DMS53 (cell line): ENCODE measurements at regions not wholly inside any gene's neighbourhood (a gene's known extent, or its start where the extent isn't known, plus 50 kb on each side); places are given as distances from the start of the nearest gene placed in this dataset.
"Not testable (repeated sequence)": the region's sequence is repeated elsewhere in the genome, so short reads cannot be mapped to it uniquely, and the experiment has no call there.

Source experiments
- DNase-seq: peaks from one replicate; lab custom pipeline; 2025; lab: John Stamatoyannopoulos, UW

DNA sequence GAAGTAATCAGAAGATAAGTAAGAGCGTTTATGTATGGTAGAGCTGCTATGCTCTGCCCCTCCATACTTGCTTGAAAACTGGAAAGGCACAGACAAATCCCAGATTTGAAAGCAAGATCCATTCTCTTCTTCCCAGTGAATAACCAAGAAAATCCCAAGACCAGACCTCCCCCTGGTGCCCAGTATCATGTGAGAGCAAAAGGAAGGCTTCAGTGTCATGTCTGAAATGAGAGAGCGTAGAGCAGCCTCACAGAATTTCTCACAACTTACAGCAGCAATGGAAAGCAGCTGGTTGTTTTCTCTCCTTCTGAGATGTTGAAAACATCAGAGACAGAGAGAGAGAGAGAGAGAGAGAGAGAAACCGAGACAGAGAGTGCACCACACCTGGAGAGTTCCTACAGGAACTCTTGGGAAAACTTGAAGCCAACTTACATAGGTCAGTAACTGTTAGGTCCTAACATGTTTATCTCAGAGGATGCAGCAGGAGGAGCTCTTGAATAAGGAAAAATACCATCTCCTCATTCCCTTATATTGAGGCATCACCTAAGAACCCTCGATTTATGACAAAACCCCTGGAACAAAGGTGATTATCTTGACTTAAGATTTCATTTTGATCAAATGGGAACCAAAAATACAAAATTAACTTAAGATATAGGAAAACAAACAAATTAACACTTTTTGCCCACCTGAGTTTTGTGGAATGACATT, 273.3 kb downstream of the NSUN3 start:
- DNase-seq, result peak; percentile 70

DNA sequence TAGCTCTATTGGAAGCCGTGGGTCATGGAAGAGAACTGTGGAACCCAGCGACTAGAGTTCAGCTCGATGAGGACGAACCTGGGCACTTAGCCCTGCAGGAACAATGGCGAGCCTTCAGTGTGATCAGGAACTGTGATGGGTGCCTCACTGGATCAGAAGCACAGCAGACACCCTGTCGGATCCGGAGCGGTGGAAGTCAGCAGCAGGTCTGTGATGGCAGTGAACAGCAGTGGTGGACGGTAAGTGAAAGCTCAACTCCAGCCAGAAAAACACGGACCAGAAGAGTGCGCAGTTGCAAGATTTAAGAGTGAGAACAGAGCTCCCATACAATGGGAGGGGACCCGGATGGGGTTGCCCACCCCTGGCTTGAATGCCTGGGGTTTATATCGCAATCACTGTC, 282.2 kb downstream of the NSUN3 start:
- no peak for DNase-seq

DNA sequence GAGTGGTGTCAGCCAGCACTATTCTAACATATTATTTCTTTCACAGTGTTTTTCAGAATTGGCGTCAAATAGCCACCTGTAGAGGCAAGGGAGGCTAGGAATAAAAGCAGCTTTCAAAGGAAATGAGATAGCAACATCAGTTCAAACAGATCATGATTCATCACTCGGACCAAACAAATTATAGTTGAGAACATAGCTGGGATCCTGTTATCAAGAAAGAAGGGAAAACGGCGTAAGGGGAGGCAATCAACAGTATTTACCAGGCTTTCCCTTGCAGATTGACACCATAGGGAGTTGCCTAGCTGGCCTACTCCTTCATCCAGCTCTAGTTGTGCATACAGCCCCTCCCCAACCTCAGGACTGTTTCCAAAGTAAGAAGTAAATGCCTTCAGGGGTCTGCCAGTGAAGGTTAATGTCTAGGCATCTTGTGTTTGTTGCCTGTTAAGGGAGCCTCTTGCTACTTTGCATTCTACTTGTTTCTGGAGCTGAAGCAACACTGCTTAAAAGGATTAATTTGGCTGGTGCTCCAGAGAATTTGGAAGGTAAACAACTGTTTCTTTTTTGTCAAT, 286.5 kb downstream of the NSUN3 start:
- DNase-seq, result no peak

DNA sequence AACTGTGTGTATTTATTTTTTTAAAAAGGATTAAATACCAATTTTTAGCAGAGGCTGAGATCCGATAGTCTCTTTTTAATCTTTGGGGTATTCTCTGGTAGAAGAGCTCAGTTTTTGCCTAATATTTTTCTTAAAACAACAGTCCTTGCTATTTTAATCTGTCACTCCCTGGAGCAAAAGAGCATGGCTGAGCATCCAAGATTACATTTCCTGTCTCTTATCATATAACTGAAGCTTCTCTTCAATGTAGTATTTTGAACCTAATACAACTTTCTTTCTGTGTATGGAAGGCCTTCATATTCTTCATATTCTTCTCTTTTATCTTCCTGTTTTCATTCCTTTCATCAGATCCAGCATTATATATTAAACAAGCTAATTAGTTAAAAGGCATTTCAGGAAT, 293.7 kb downstream of the NSUN3 start:
- DNase-seq, result no peak

DNA sequence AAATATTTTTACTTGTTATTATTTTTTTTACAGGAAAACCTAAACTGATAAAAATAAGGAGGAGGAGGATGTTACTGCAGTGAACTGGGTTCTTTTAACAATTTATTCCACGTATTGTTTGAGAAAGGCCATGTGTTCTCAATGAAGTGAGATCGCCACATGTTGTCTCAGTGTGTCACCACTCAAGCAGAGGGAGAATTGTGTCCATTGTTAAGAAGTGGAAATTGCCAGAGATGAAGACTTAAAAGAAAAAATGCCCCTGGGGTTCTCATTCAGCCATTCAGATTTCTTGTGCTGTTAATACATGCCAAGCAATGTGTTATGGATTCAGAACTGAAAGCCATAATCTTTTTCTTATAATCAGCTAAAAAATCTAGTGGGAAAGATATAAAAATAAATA, 297.1 kb downstream of the NSUN3 start:
- no peak for DNase-seq

DNA sequence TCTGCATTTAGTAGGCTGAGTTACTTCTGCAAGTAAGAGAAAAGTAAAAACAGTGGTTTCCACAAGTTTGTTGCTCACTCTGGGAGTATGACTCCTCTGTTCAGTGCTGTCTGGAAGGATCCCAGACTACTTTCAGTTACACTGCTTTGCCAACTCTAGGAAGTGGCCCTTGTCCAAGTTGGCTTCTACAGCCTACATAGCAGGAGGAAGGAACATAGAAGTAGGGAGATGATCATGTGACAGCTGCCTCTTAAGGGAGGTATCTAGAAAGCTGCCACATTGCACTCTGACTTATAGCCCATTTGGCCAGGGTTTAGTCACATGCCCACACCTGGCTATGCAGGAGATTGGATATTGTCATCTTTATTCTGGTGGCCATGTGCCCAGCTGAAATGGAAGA, 298.1 kb downstream of the NSUN3 start:
- DNase-seq, result no peak

DNA sequence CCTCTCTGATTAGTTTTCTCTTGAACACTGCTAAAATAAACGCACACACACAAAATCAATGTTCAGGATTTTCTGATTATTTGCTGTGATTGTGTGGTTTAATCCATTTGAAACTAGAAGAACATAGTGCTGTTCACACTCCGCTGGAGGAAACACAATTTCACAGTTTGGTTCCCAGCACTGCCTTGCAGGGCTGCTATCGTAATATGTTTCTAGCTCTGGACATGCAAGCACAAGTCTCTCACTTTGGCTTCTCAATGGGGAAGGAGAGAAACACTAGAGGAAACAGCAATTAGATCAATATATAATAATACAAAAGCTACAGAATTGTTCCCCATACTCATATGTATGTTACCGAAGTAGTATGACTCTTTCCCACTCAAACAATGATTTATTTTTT, 299.5 kb downstream of the NSUN3 start:
- no peak for DNase-seq

DNA sequence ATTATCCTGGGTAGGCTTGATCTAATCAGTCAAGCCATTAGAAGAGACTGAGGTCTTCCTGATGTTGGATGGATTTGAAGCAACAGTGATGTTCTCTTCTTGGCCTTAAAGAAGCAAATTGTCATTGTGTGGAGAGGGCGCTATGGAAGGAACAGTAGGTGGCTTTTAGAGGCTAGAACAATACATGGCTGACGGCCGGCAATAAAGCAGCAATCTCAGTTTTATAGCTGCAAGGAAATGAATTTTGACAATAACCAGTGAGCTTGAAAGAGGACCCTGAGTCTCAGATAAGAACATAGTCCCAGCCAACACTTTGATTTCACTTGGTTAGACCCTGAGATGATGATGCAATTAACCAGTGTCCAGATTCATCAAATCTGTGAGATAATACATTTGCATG, 302.1 kb downstream of the NSUN3 start:
- no peak for DNase-seq

DNA sequence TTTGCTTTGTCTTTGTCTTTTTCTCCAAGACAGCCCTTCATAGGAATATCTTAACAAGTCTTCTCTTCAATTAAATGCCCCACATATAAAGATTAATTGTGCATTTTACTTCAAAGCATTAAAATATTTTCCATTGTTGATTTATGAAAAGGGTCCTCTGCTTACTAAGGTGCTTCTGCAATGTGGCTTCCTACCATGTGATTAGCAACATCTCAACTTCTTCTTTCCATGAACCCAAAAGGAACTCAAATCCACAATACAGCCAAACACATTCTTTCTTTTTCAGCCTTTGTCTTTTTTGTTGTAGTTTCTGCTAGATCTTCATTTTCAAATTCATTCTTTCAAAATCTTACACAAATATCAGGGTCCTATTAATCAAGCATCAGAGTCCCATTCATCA, 309.2 kb downstream of the NSUN3 start:
- DNase-seq, result no peak

DNA sequence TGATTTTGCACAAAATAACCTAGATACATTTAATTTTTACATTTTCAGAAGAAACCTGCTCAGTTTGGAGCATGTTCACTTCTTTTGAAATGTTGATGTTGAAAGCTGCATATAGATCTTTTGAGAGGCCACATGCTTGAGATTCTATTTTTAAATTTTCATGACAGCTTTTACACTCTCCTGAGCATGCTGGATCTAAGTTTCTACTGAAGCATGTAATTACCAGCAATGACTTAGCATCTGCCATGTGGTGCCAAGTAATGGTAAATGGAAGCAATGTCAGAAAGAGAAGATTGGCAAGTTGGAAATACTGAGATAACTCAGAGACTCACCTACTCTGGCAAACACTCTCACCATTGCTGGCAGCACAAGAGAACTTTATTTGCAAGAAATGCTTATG, 310.6 kb downstream of the NSUN3 start:
- no peak for DNase-seq

DNA sequence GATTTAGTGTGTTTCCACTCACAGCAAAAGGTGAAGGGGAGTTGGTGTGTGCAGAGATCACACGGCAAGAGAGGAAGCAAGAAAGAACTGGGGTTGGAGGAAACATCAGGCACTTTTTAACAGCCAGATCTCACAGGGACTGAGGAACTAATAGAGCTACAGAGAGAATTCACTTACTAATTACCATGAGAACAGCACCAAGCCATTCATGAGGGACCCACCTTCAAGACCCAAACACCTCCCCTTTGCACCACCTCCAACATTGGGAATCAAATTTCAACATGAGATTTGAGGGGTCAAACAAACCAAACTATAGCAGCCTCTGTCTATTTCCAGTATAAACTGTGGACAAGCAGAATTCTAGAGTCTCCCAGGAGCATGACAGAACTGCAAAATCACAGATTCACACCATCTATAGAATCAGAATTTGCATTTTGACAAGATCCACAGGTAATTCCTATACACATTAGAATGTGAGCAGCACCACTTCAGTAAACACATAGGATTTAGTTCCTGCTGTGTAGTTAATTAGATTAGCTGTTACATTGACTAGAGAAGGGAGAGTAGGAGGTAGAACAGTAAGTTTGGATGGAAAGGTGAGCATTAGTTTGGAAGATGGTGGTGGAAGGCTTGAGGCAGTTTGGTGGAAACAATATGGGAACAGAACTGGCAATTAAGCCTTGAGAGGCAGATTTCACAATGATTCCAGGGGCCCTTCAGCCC, 311.7 kb downstream of the NSUN3 start:
- no peak for DNase-seq

DNA sequence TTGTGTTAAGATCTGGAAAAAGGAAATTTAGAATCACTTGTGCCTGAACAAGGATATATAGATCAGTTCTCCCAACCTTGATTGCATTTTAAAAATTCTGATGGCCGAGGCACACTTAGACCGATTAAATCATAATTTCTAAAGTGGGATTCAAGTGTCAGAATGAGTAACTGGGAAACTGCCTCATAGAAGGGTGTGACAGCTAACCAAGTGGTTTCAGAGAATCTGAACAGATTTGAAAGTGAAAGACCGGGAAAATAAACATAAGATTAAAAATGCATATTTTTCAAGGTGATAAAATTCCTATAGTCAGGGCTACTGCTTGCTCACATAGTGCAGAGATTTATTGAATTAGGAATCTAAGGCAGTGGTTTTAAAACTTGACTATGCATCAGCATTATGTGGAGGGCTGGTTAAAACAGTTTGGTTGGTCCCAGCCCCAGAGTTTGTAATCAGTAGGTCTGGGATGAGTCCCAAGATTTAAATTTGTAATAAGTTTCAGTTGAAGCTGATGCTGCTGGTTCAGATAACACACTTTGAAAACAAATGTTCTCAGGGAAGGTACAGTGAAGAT, 314.3 kb downstream of the NSUN3 start:
- DNase-seq, result not testable (repeated sequence)

DNA sequence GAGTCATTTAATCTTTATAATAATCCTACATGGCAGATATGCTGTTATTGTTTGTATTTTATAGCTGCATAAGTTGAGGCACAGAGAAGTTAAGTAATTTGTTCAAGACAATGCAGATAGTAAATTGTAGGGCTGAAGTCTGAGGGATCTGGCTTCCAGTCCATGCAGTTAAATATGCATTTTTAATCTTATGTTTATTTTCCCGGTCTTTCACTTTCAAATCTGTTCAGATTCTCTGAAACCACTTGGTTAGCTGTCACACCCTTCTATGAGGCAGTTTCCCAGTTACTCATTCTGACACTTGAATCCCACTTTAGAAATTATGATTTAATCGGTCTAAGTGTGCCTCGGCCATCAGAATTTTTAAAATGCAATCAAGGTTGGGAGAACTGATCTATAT, 315.0 kb downstream of the NSUN3 start:
- not testable (repeated sequence) for DNase-seq

DNA sequence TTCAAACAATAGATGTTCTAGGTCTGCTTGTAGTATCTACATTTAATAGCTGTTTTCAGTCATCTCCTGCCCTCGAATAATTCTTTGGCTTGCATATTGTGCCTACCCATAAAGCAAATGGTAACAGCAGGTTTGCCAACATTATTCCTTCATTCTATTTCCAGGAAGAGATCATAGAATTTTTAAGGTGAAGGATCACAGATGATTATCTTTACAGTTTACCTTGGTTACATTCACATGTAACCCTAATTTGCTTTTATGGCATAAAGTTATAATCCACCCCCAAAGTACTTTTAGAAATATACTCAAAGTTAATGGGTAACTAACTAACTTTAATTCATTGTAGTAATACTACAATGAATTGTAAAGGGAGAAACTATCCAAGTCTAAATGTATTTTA, 315.5 kb downstream of the NSUN3 start:
- no peak for DNase-seq

DNA sequence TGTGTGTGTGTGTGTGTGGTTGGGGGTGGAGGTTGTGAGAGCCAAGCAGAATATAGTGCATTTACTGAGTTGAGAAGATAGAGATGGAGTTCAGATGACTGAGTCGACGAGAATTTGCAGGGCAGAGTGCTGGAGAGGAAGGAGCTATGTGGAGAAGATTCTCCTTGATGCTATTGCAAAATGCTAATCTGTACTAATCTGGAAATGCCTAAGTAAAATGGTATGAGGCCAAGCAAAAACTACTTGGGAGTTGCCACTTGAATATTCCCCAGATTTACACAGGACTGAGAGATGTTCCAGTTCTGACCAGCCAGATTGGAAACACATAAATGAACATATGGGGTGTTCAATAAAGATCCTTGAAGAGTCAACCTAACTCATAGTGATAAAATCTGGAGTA, 316.4 kb downstream of the NSUN3 start:
- DNase-seq, result no peak

DNA sequence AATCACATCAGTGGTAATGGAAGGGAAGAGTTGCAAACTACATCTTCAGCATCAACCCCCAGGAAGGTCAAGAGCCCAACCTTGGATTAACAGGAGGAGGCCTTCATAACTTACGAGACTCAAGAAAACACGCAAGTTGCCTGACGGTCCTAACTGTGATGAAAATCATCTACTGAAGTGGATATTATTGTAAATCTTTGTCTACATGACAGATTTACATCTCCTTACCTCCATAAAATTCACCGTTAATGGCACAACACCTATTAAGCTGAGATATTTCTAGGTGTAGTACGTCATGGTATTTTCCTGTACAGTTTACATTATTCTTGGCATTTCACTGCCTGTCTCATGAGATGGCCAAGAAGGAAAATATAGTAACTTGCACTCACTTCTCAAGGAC, 332.0 kb downstream of the NSUN3 start:
- no peak for DNase-seq

DNA sequence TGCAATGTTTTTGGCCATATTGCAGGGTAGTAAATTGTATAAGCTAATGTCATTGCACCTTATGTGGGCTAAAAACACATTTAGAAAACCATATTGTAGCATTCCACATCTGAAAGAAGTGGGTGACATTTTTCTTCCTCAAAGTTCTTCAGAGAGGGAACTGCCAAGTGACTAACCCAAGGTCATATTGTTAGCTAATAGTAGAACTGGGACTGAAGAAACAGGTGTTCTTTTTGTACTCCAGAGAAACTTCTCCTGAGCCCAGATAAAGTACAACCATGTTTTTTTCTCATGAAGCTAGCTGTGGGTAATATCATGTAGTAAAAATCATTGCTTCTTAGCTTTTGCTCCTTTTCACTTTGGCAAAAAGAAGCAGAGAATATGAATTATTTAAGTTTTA, 333.0 kb downstream of the NSUN3 start:
- no peak for DNase-seq

DNA sequence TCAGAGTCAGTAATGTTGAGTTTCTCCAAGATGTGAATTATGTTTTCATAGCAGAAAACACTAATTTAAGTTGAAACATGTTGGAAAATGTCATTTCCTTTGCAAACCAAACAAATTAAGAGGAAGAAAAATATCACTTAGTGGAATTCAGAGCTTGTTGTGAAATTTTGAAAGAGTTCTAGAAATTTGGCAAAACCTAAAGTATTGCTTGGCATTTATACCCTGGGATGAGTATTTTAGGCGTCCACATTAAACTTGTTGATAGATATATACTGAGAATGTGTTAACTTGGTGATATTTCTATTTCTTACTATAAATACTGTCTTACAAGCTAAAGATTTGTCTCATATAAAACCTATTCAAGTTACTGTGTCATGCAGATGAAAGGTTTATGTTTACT, 335.2 kb downstream of the NSUN3 start:
- no peak for DNase-seq

DNA sequence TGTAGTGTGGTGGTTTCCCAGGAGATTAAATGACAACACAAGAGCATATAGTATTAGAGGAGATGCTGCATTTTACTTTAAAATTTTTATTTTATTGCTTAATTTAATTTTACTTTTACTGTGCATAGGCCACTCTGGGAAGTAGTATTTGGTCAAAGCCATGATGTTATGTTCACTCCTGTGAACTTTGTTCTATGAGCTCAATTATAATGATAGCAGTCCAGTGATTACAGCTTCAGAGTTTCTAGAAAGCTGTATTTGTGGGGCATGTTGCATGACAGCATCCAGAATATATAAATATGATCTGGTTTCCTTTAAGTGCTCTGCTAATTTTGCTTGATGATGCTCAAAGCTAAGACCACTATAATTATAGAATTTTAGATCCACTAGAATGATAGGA, 338.6 kb downstream of the NSUN3 start:
- DNase-seq, result no peak

DNA sequence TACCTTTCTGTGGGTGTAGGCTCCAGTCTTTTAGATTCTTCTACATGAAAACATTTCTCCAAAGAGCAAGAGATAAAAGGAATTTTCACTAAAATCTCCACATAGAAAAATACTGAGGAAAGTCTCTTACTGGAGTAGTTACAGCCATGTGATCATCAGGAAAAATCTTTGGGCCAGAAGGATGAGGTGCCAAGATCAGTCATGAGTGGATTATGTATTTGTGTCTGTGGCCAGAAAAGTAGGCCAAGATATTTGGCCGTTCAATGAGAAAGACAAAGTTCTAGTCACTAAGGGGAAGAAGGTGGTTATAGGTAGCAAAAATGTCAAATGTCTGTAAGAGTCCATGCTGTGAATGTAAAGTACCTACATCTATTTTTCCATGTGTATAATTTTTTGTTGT, 339.3 kb downstream of the NSUN3 start:
- no peak for DNase-seq

DNA sequence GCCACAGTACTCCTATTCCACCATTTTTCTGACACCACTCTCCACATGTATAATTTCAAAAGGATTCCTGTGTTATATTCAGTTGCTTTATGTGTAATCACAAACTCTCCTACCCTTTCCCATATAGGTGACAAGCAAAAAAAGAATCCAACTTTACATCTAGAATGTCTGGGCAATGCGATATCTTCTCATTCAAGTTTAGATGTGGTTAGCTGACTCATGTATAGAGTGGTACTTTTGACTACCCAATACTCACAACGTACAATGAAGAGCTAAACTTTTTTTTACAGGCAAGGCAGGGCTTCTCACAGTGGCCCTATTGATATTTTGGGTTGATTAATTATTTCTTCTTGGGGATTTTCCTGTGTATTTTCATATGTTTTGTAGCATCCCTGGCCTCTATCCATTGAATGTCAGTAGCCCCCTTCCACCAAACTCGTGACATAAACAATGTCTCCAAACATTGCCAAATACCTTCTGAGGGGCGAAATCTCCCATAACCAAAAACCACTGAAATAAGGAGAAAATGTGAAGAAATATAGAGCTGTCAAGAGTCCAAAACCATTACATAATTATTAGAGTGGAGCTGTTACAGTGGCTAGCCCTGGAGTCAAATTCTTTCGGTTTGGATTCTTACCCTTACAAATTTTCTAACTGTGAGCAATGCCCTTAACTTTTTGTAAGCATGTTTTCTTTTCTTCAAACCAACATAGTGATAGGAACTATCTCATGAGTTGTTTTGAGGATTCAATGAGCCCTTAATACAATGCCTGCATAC, 342.6 kb downstream of the NSUN3 start:
- no peak for DNase-seq

DNA sequence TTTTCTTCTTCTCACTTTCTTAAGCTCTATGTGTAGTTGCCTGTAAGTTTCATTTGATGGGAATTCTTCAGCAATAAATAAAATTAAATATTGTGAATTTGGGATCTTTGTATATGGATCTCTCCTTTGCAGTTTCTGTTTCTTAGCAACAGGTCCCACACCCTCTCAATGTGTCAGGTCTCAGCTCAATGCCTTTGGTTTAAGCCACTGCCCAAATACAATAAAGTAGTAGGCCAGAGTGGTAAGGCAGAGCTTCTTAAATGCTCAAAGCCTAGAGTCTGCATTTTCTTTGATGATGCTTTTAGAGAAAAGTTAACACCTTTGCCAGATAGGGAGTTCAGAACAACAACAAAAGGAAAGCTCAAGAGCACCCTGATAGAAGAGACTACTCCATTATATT, 343.7 kb downstream of the NSUN3 start:
- no peak for DNase-seq
